IMR-90 (cell line): ENCODE measurements at regions not wholly inside any gene's neighbourhood (a gene's known extent, or its start where the extent isn't known, plus 50 kb on each side); places are given as distances from the start of the nearest gene placed in this dataset.

Experiments
- CEBPB ChIP-seq: IDR thresholded peaks from 2 replicates; pipeline ENCODE4 v1.6.1; 2012; ENCODE audit warnings: low read depth, low read length, improper control_type of control experiment
- FOS ChIP-seq: fragments of 150-350 bp; IDR thresholded peaks from 2 replicates; pipeline ENCODE4 v1.6.1; 2016; ENCODE audit warnings: low read depth, low read length
- MAFK ChIP-seq: IDR thresholded peaks from 2 replicates; pipeline ENCODE4 v1.6.1; 2012; ENCODE audit warnings: low read depth, low read length, improper control_type of control experiment
- MXI1 ChIP-seq: IDR thresholded peaks from 2 replicates; pipeline ENCODE4 v1.6.1; 2012; ENCODE audit warnings: low read depth, mild to moderate bottlenecking, low read length, moderate library complexity, borderline replicate concordance
- NFE2L2 ChIP-seq: fragments of 150-350 bp; IDR thresholded peaks from 2 replicates; pipeline ENCODE4 v1.6.1; 2016; ENCODE audit warnings: low read depth, mild to moderate bottlenecking, low read length
- POLR2A ChIP-seq: IDR thresholded peaks from 2 replicates; pipeline ENCODE4 v1.6.1; 2012; ENCODE audit warnings: mild to moderate bottlenecking, low read depth, low read length
- RAD21 ChIP-seq: IDR thresholded peaks from 2 replicates; pipeline ENCODE4 v1.6.1; 2012; ENCODE audit warnings: low read length, improper control_type of control experiment
- RCOR1 ChIP-seq: IDR thresholded peaks from 2 replicates; pipeline ENCODE4 v1.6.1; 2012; ENCODE audit warnings: mild to moderate bottlenecking, low read length, improper control_type of control experiment; ENCODE audit not compliant: insufficient replicate concordance
- RFX5 ChIP-seq: IDR thresholded peaks from 2 replicates; pipeline ENCODE4 v1.8.0; 2012; ENCODE audit warnings: low read depth, mild to moderate bottlenecking, low read length, moderate library complexity
- SMC3 ChIP-seq: fragments of 150-350 bp; IDR thresholded peaks from 2 replicates; pipeline ENCODE4 v1.6.1; 2016; ENCODE audit warnings: low read depth, mild to moderate bottlenecking, antibody characterized with exemption, low read length, moderate library complexity
- TF ChIP-seq, protein P1 (sequence below): conservative IDR thresholded peaks from 2 replicates; pipeline ENCODE4 v1.5.1; 2012; ENCODE audit warnings: mild to moderate bottlenecking, low read depth, low read length, improper control_type of control experiment
- TF ChIP-seq, protein P2 (sequence below): fragments of 150-350 bp; IDR thresholded peaks from 2 replicates; pipeline ENCODE4 v1.6.1; 2016; ENCODE audit warnings: low read depth, mild to moderate bottlenecking, low read length, moderate library complexity, borderline replicate concordance

DNA sequence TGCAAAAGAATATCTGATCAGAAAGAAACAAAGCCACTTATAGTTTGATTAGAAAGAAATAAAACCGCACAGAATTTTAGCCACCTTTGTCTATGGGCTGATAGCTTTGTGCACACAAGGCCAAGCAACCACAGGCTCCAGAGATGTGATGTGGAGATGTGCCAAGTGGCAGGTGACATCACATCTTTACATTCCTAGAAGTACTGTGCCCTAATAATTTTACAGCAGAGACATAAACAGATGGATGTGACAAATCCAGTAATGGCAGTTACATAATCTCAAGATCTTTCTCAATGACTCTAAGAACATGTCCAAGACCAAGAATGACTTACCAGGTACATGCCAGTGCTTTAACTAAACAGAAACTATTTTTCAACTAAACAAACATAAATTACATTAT, 159.5 kb downstream of the LTN1 start:
- no peak for TF ChIP-seq POLR2A
- TF ChIP-seq, protein P1, sequence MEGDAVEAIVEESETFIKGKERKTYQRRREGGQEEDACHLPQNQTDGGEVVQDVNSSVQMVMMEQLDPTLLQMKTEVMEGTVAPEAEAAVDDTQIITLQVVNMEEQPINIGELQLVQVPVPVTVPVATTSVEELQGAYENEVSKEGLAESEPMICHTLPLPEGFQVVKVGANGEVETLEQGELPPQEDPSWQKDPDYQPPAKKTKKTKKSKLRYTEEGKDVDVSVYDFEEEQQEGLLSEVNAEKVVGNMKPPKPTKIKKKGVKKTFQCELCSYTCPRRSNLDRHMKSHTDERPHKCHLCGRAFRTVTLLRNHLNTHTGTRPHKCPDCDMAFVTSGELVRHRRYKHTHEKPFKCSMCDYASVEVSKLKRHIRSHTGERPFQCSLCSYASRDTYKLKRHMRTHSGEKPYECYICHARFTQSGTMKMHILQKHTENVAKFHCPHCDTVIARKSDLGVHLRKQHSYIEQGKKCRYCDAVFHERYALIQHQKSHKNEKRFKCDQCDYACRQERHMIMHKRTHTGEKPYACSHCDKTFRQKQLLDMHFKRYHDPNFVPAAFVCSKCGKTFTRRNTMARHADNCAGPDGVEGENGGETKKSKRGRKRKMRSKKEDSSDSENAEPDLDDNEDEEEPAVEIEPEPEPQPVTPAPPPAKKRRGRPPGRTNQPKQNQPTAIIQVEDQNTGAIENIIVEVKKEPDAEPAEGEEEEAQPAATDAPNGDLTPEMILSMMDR = no peak
- no peak for TF ChIP-seq RFX5
- TF ChIP-seq FOS = no peak
- TF ChIP-seq SMC3 = no peak
- TF ChIP-seq, protein P2, sequence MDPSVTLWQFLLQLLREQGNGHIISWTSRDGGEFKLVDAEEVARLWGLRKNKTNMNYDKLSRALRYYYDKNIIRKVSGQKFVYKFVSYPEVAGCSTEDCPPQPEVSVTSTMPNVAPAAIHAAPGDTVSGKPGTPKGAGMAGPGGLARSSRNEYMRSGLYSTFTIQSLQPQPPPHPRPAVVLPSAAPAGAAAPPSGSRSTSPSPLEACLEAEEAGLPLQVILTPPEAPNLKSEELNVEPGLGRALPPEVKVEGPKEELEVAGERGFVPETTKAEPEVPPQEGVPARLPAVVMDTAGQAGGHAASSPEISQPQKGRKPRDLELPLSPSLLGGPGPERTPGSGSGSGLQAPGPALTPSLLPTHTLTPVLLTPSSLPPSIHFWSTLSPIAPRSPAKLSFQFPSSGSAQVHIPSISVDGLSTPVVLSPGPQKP = no peak
- TF ChIP-seq RAD21 = no peak
- TF ChIP-seq CEBPB = no peak
- no peak for TF ChIP-seq NFE2L2
- no peak for TF ChIP-seq MXI1
- no peak for TF ChIP-seq MAFK
- TF ChIP-seq RCOR1 = no peak
